Urinary bladder (tissue), 3 donors: ENCODE measurements at regions not wholly inside any gene's neighbourhood (a gene's known extent, or its start where the extent isn't known, plus 50 kb on each side); places are given as distances from the start of the nearest gene placed in this dataset.

ENCODE experiments used
- DNase-seq: peaks from one replicate; pipeline ENCODE4 v3.0.0-alpha.2; 2015; ENCODE audit errors: extremely low spot score
- H3K27ac ChIP-seq: one replicate; pipeline ENCODE4 v1.5.1; 2013; ENCODE audit warnings: low read depth, mild to moderate bottlenecking, moderate library complexity
- H3K36me3 ChIP-seq: one replicate; pipeline ENCODE4 v1.6.1; 2013; ENCODE audit warnings: mild to moderate bottlenecking, moderate library complexity; ENCODE audit not compliant: insufficient read depth
- H3K4me1 ChIP-seq: one replicate; pipeline ENCODE4 v1.6.1; 2013; ENCODE audit warnings: mild to moderate bottlenecking, moderate library complexity; ENCODE audit not compliant: insufficient read depth
- H3K4me3 ChIP-seq: one replicate; pipeline ENCODE4 v1.5.1; 2013; ENCODE audit warnings: low read depth, low read length
- WGBS: extraction: QIAGEN DNeasy Blood & Tissue Kit; methylation state at CpG from one replicate; pipeline ENCODE4 v1.1.7; 2013; 5-methylcytosine and 5-hydroxymethylcytosine counted together
- donor health status: healthy with polysubstance abuse.
- donor health status: healthy.

GRCh38 chr14:84566109-84566508 is 963.8 kb upstream of the FLRT2 start:
- Histone ChIP-seq H3K4me1 (no peaks in the 10 kb centered on the region), H3K4me3 (no peak overlapping the region), H3K27ac (no peak overlapping the region), H3K36me3 (no peaks in the 10 kb centered on the region)
- 90% methylated on average over 6 of the region's 6 CpGs for WGBS
- no peak for DNase-seq

GRCh38 chr14:84575681-84576080 is 954.3 kb upstream of the FLRT2 start:
- Histone ChIP-seq H3K36me3 (no peaks in the 10 kb centered on the region), H3K4me1 (no peaks in the 10 kb centered on the region), H3K4me3 (no peak overlapping the region), H3K27ac (no peak overlapping the region)
- DNase-seq: no peak

- DNase-seq: no peak
- Histone ChIP-seq H3K36me3 (peaks cover 2% of the 10 kb centered on the region), H3K4me3 (no peak overlapping the region), H3K4me1 (no peaks in the 10 kb centered on the region), H3K27ac (no peak overlapping the region)
- WGBS: 96% methylated on average over 3 of the region's 3 CpGs
Observed at GRCh38 chr14:84579292-84579691, 950.7 kb upstream of the FLRT2 start.

GRCh38 chr14:84581041-84581440 is 948.9 kb upstream of the FLRT2 start:
- peaks cover 2% of the 10 kb centered on the region for H3K36me3 ChIP-seq
- no peak for DNase-seq
- no peak overlapping the region for H3K4me3 ChIP-seq
- H3K27ac ChIP-seq: no peak overlapping the region
- no peaks in the 10 kb centered on the region for H3K4me1 ChIP-seq

GRCh38 chr14:84584511-84584910 is 945.4 kb upstream of the FLRT2 start:
- 91% methylated on average over 1 of the region's 1 CpG for WGBS
- Histone ChIP-seq H3K4me3 (no peak overlapping the region), H3K36me3 (peaks cover 2% of the 10 kb centered on the region), H3K27ac (no peak overlapping the region), H3K4me1 (no peaks in the 10 kb centered on the region)
- no peak for DNase-seq

- no peaks in the 10 kb centered on the region for H3K36me3 ChIP-seq
- DNase-seq: no peak
- WGBS: 81% methylated on average over 9 of the region's 9 CpGs
- no peak overlapping the region for H3K4me3 ChIP-seq
- H3K27ac ChIP-seq: no peak overlapping the region
- no peaks in the 10 kb centered on the region for H3K4me1 ChIP-seq
Observed at GRCh38 chr14:84591827-84592445, 938.0 kb upstream of the FLRT2 start.

- no peaks in the 10 kb centered on the region for H3K4me1 ChIP-seq
- H3K27ac ChIP-seq: no peak overlapping the region
- WGBS: 80% methylated on average over 2 of the region's 2 CpGs
Observed at GRCh38 chr14:84592770-84593169, 937.2 kb upstream of the FLRT2 start.

GRCh38 chr14:84610086-84610485 is 919.9 kb upstream of the FLRT2 start:
- Histone ChIP-seq H3K36me3 (no peaks in the 10 kb centered on the region), H3K4me1 (no peaks in the 10 kb centered on the region), H3K4me3 (no peak overlapping the region), H3K27ac (no peak overlapping the region)
- 80% methylated on average over 2 of the region's 2 CpGs for WGBS
- DNase-seq: no peak

More at GRCh38 chr14:84592770-84593169, 937.2 kb upstream of the FLRT2 start:
- no peak for DNase-seq
- Histone ChIP-seq H3K4me3 (no peak overlapping the region), H3K36me3 (no peaks in the 10 kb centered on the region)

- DNase-seq: no peak
- H3K27ac ChIP-seq: no peak overlapping the region
- H3K36me3 ChIP-seq: no peaks in the 10 kb centered on the region
- 66% methylated on average over 3 of the region's 3 CpGs for WGBS
- no peaks in the 10 kb centered on the region for H3K4me1 ChIP-seq
- H3K4me3 ChIP-seq: no peak overlapping the region
Observed at GRCh38 chr14:84622357-84622756, 907.6 kb upstream of the FLRT2 start.

- 76% methylated on average over 3 of the region's 3 CpGs for WGBS
- no peak overlapping the region for H3K4me3 ChIP-seq
Observed at GRCh38 chr14:84643446-84643845, 886.5 kb upstream of the FLRT2 start.

GRCh38 chr14:84646786-84647500 is 883.0 kb upstream of the FLRT2 start:
- WGBS: 77% methylated on average over 6 of the region's 6 CpGs
- Histone ChIP-seq H3K4me1 (no peaks in the 10 kb centered on the region), H3K4me3 (no peak overlapping the region), H3K27ac (no peak overlapping the region), H3K36me3 (no peaks in the 10 kb centered on the region)
- no peak for DNase-seq

More at GRCh38 chr14:84643446-84643845, 886.5 kb upstream of the FLRT2 start:
- Histone ChIP-seq H3K4me1 (no peaks in the 10 kb centered on the region), H3K27ac (no peak overlapping the region), H3K36me3 (no peaks in the 10 kb centered on the region)
- DNase-seq: no peak

- Histone ChIP-seq H3K27ac (no peak overlapping the region), H3K36me3 (no peaks in the 10 kb centered on the region), H3K4me1 (no peaks in the 10 kb centered on the region), H3K4me3 (no peak overlapping the region)
- DNase-seq: no peak
- whole genome bisulfite sequencing: 95% methylated on average over 7 of the region's 7 CpGs
Observed at GRCh38 chr14:84655014-84655413, 874.9 kb upstream of the FLRT2 start.

- no peak overlapping the region for H3K4me3 ChIP-seq
- no peaks in the 10 kb centered on the region for H3K4me1 ChIP-seq
- WGBS: 69% methylated on average over 1 of the region's 1 CpG
- no peak overlapping the region for H3K27ac ChIP-seq
- DNase-seq: no peak
- no peaks in the 10 kb centered on the region for H3K36me3 ChIP-seq
Observed at GRCh38 chr14:84657911-84658310, 872.0 kb upstream of the FLRT2 start.

- no peak overlapping the region for H3K4me3 ChIP-seq
- H3K27ac ChIP-seq: no peak overlapping the region
- H3K4me1 ChIP-seq: no peaks in the 10 kb centered on the region
- DNase-seq: no peak
- H3K36me3 ChIP-seq: no peaks in the 10 kb centered on the region
Observed at GRCh38 chr14:84670796-84671195, 859.1 kb upstream of the FLRT2 start.
